K562 (cell line): ENCODE measurements at regions not wholly inside any gene's neighbourhood (a gene's known extent, or its start where the extent isn't known, plus 50 kb on each side); places are given as distances from the start of the nearest gene placed in this dataset.

Experiments used
- CBX2 ChIP-seq: fragments of 200-600 bp; sonication (generic); IDR thresholded peaks from one replicate; pipeline ENCODE4 v1.6.1; 2012; ENCODE audit warnings: mild to moderate bottlenecking, low read length, inconsistent platforms; ENCODE audit not compliant: insufficient read depth, poor library complexity, severe bottlenecking
- CEBPB ChIP-seq: fragments of 450-650 bp; IDR thresholded peaks from 2 replicates; pipeline ENCODE4 v1.6.1; 2016; ENCODE audit warnings: missing genetic modification characterization, missing compliant biosample characterization
- CTCF ChIP-seq, 3 experiments: IDR thresholded peaks in 2 of 3; conservative IDR thresholded peaks in 1 of 3; 2 replicates each; pipeline ENCODE4 v1.5.1; 2011 to 2012; ENCODE audit warnings: low read length in 3 of 3, mild to moderate bottlenecking in 3 of 3, control low read depth in 2 of 3, improper control_type of control experiment in 1 of 3, inconsistent platforms in 1 of 3, low read depth in 1 of 3, mixed read lengths in 1 of 3, moderate library complexity in 1 of 3; ENCODE audit not compliant: insufficient read depth in 2 of 3
- ESRRA ChIP-seq: fragments of 450-650 bp; IDR thresholded peaks from 2 replicates; pipeline ENCODE4 v1.6.1; 2014; ENCODE audit warnings: low read depth, mild to moderate bottlenecking, moderate library complexity, borderline replicate concordance
- MAX ChIP-seq: sonication (generic); formaldehyde crosslinking; IDR thresholded peaks from 2 replicates; pipeline ENCODE4 v1.9.0; 2022; ENCODE audit warnings: mild to moderate bottlenecking, missing genetic modification reagents
- MLLT1 ChIP-seq, 2 experiments: fragments of 450-650 bp; IDR thresholded peaks; 2 replicates each; pipeline ENCODE4 v1.6.1; 2016
- MYC ChIP-seq, 2 experiments: fragments of 250-450 bp in 1 of 2; sonication (Bioruptor Pico) in 1 of 2; IDR thresholded peaks; 2 replicates each; pipeline versions ENCODE4 v1.5.1 to v1.6.1; 2012 to 2021; ENCODE audit warnings: low read depth in 2 of 2, borderline replicate concordance in 1 of 2, improper control_type of control experiment in 1 of 2, low read length in 1 of 2, mild to moderate bottlenecking in 1 of 2, moderate library complexity in 1 of 2
- SMAD3 ChIP-seq: fragments of 450-650 bp; formaldehyde crosslinking; conservative IDR thresholded peaks from 2 replicates; pipeline ENCODE4 v1.4.0; 2020; ENCODE audit warnings: mild to moderate bottlenecking
- THAP7 ChIP-seq: fragments of 250-450 bp; sonication (Bioruptor Pico); IDR thresholded peaks from 2 replicates; pipeline ENCODE4 v1.5.0; 2021
- ZNF274 ChIP-seq: IDR thresholded peaks from 2 replicates; pipeline ENCODE4 v1.6.1; 2011; ENCODE audit warnings: low read depth, mild to moderate bottlenecking, low read length, moderate library complexity, borderline replicate concordance

- no peak for TF ChIP-seq ZNF274
- TF ChIP-seq MLLT1 (IDR thresholded peaks at IDR 0.05) = no peak
- TF ChIP-seq CEBPB (tag) = no peak
- TF ChIP-seq CBX2 = no peak
- TF ChIP-seq ESRRA = no peak
- no peak for TF ChIP-seq CTCF (IDR thresholded peaks at IDR 0.05 in 2 of 3, conservative IDR thresholded peaks at IDR 0.05 in 1 of 3; ENCODE audit: insufficient read depth in 2 of 3, low read depth in 1 of 3, low read length in 3 of 3)
- no peak for TF ChIP-seq MYC (IDR thresholded peaks at IDR 0.05; ENCODE audit: low read depth, low read length)
- TF ChIP-seq MYC (CRISPR knock-in tag; IDR thresholded peaks at IDR 0.05; ENCODE audit: borderline replicate concordance, low read depth) = no peak
- TF ChIP-seq SMAD3 (CRISPR knock-in tag) = no peak
- TF ChIP-seq MAX = no peak
- no peak for TF ChIP-seq THAP7
Observed at GRCh38 chr2:223180463-223180862, 128.5 kb downstream of the KCNE4 start.
